ENCODE measurements at regions not wholly inside any gene's neighbourhood (a gene's known extent, or its start where the extent isn't known, plus 50 kb on each side); places are given as distances from the start of the nearest gene placed in this dataset.

GRCh38 chr6:118386975-118387374, 161.1 kb upstream of the PLN start:
- TF ChIP-seq ZBTB7A (tag by site-specific recombination; IDR thresholded peaks at IDR 0.05; ENCODE audit: low read depth) (no peak), ZNF335 (tag by site-specific recombination; conservative IDR thresholded peaks at IDR 0.05) (no peak)
- CTCF ChIA-PET: interaction anchor here (0.5 kb wide), 1 partner anchor 987 kb away, joined by 3 read pairs; no protein-coding TSS in a partner anchor
- H3K4me3 ChIP-seq (ENCODE audit: low read depth, low read length): no peak overlapping the region
- H3K4me1 ChIP-seq (ENCODE audit: control insufficient read depth, insufficient read depth, low read length): peaks cover 5% of the 10 kb centered on the region; the same call in 1 of the 2 replicates
- no peaks in the 10 kb centered on the region for H3K9me3 ChIP-seq (ENCODE audit: control insufficient read depth, insufficient read depth, low read depth, low read length)
- H3K36me3 ChIP-seq (ENCODE audit: control insufficient read depth in 2 of 2, insufficient read depth in 1 of 2, low read length in 2 of 2): no peaks in the 10 kb centered on the region
- POLR2A ChIA-PET: no interaction called here
- no peak overlapping the region for H3K27ac ChIP-seq (ENCODE audit: extremely low read depth, low read depth, low read length)

GRCh38 chr6:118387921-118388701, 160.0 kb upstream of the PLN start:
- Histone ChIP-seq H3K27ac (ENCODE audit: extremely low read depth, low read depth, low read length) (no peak overlapping the region), H3K4me1 (ENCODE audit: control insufficient read depth, insufficient read depth, low read length) (peaks cover 5% of the 10 kb centered on the region; the same call in 1 of the 2 replicates), H3K36me3 (ENCODE audit: control insufficient read depth in 2 of 2, insufficient read depth in 1 of 2, low read length in 2 of 2) (no peaks in the 10 kb centered on the region), H3K4me3 (ENCODE audit: low read depth, low read length) (no peak overlapping the region), H3K9me3 (ENCODE audit: control insufficient read depth, insufficient read depth, low read depth, low read length) (no peaks in the 10 kb centered on the region)
- POLR2A ChIA-PET: no interaction called here
- TF ChIP-seq ZNF335 (tag by site-specific recombination; conservative IDR thresholded peaks at IDR 0.05) (peak; percentile 48; the same call in 1 of the 2 replicates), KLF1 (tag by site-specific recombination; IDR thresholded peaks at IDR 0.05) (no peak), ZNF221 (tag by site-specific recombination; IDR thresholded peaks at IDR 0.05; ENCODE audit: borderline replicate concordance) (no peak), OSR2 (tag by site-specific recombination; IDR thresholded peaks at IDR 0.05) (peak; percentile 58; the same call in 1 of the 2 replicates), ZNF202 (tag by site-specific recombination; IDR thresholded peaks at IDR 0.05; ENCODE audit: borderline replicate concordance) (no peak), TRIM28 (IDR thresholded peaks at IDR 0.05; ENCODE audit: borderline replicate concordance, low read length) (no peak), ZBTB10 (tag by site-specific recombination; IDR thresholded peaks at IDR 0.05) (no peak), ATF2 (tag by site-specific recombination; IDR thresholded peaks at IDR 0.05; ENCODE audit: low read depth) (no peak), ZXDB (tag by site-specific recombination; IDR thresholded peaks at IDR 0.05) (0 out of 2 replicates have a peak, but pooled peaks have one; percentile 21)
- TF ChIP-seq, protein P1, sequence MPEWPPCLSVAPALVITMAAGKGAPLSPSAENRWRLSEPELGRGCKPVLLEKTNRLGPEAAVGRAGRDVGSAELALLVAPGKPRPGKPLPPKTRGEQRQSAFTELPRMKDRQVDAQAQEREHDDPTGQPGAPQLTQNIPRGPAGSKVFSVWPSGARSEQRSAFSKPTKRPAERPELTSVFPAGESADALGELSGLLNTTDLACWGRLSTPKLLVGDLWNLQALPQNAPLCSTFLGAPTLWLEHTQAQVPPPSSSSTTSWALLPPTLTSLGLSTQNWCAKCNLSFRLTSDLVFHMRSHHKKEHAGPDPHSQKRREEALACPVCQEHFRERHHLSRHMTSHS (tag by site-specific recombination; IDR thresholded peaks at IDR 0.05): no peak
- CTCF ChIA-PET: interaction anchor here (0.9 to 1.0 kb wide), 2 partner anchors 36 to 548 kb away, joined by 3 read pairs; no protein-coding TSS in a partner anchor

DNA sequence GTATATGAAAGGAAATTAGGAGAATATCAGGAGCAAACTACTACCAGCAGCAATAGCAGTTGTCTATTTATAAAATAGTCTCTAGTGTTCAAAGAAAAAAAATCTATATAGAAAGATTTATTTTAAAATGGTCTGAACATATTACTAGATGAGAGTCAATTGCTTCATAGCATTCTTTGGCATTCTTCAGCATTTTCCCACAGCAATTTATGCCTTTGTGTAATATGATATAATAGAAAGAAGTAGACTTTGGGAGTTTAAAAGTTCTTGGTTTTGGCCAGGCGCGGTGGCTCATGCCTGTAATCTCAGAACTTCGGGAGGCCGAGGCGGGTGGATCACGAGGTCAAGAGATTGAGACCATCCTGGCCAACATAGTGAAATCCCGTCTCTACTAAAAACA, 157.0 kb upstream of the PLN start:
- H3K4me3 ChIP-seq (ENCODE audit: low read depth, low read length): no peak overlapping the region
- peaks cover 5% of the 10 kb centered on the region; the same call in 1 of the 2 replicates for H3K4me1 ChIP-seq (ENCODE audit: control insufficient read depth, insufficient read depth, low read length)
- ChIA-PET CTCF (interaction anchor here (0.6 to 0.7 kb wide), 2 partner anchors 452 to 1098 kb away, joined by 3 read pairs; no protein-coding TSS in a partner anchor), POLR2A (no interaction called here)
- H3K27ac ChIP-seq (ENCODE audit: extremely low read depth, low read depth, low read length): no peak overlapping the region
- H3K36me3 ChIP-seq (ENCODE audit: control insufficient read depth in 2 of 2, insufficient read depth in 1 of 2, low read length in 2 of 2): no peaks in the 10 kb centered on the region
- no peaks in the 10 kb centered on the region for H3K9me3 ChIP-seq (ENCODE audit: control insufficient read depth, insufficient read depth, low read depth, low read length)
- TF ChIP-seq ZXDB (tag by site-specific recombination; IDR thresholded peaks at IDR 0.05) (no peak), SETDB1 (IDR thresholded peaks at IDR 0.05; ENCODE audit: insufficient read length, low read length) (no peak), ZNF596 (tag by site-specific recombination; IDR thresholded peaks at IDR 0.05) (no peak), ZNF391 (tag by site-specific recombination; IDR thresholded peaks at IDR 0.05; ENCODE audit: borderline replicate concordance, low read depth) (no peak), ZBTB7A (tag by site-specific recombination; IDR thresholded peaks at IDR 0.05; ENCODE audit: low read depth) (no peak), ZNF24 (tag by site-specific recombination; IDR thresholded peaks at IDR 0.05) (no peak)

Data from HEK293 (cell line).